HEK293T (cell line): ENCODE measurements at regions not wholly inside any gene's neighbourhood (a gene's known extent, or its start where the extent isn't known, plus 50 kb on each side); places are given as distances from the start of the nearest gene placed in this dataset.

Experiments used
- ARNT ChIP-seq: fragments of 450-650 bp; IDR thresholded peaks from 2 replicates; pipeline ENCODE4 v1.6.1; 2017; ENCODE audit warnings: mild to moderate bottlenecking
- FOXA1 ChIP-seq: fragments of 450-650 bp; IDR thresholded peaks from 2 replicates; pipeline ENCODE4 v1.6.1; 2016; ENCODE audit warnings: mild to moderate bottlenecking

DNA sequence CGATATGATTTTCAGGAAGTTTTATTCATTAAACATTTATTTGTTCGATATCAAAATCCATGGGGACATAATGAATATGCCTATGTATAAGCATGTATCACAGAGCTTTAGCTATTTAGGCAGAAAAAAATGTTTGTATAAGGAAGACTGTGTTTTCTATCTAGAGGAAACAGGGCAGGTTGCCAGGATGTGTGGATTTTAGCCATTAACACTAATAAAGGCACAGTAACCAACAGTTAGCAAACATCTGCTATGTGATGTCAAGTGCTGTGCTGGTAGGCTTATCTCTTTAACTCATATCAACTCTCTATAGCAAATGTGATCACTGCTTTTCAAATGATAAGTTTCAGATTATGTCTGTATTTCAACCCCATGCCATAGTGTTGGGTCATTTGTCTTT is 708.9 kb upstream of the HS3ST1 start:
- no peak for TF ChIP-seq FOXA1
- no peak for TF ChIP-seq ARNT
